ENCODE measurements at regions not wholly inside any gene's neighbourhood (a gene's known extent, or its start where the extent isn't known, plus 50 kb on each side); places are given as distances from the start of the nearest gene placed in this dataset.
"Not testable (repeated sequence)": the region's sequence is repeated elsewhere in the genome, so short reads cannot be mapped to it uniquely, and the experiment has no call there.

GRCh38 chr6:147651-148050 lies 144.6 kb upstream of the DUSP22 start:
- DNase-seq = not testable (repeated sequence)

GRCh38 chr6:148051-148984 lies 144.0 kb upstream of the DUSP22 start:
- DNase-seq = peak; percentile 98

- not testable (repeated sequence) for DNase-seq
Observed at GRCh38 chr6:150147-150546, 142.1 kb upstream of the DUSP22 start.

- not testable (repeated sequence) for DNase-seq
Observed at GRCh38 chr6:152436-152835, 139.9 kb upstream of the DUSP22 start.

- not testable (repeated sequence) for DNase-seq
Observed at GRCh38 chr6:153026-153425, 139.3 kb upstream of the DUSP22 start.

GRCh38 chr6:153867-154266 lies 138.4 kb upstream of the DUSP22 start:
- not testable (repeated sequence) for DNase-seq

GRCh38 chr6:154321-155092 lies 137.8 kb upstream of the DUSP22 start:
- DNase-seq = peak; percentile 50

GRCh38 chr6:156010-156409 lies 136.3 kb upstream of the DUSP22 start:
- DNase-seq = no peak

GRCh38 chr6:156441-157140 lies 135.7 kb upstream of the DUSP22 start:
- peak; percentile 28 for DNase-seq

- DNase-seq = peak; percentile 17
Observed at GRCh38 chr6:157176-157575, 135.1 kb upstream of the DUSP22 start.

- DNase-seq = not testable (repeated sequence)
Observed at GRCh38 chr6:161657-162056, 130.6 kb upstream of the DUSP22 start.

GRCh38 chr6:164720-165119 lies 127.6 kb upstream of the DUSP22 start:
- DNase-seq = no peak

- DNase-seq = no peak
Observed at GRCh38 chr6:165263-165662, 127.0 kb upstream of the DUSP22 start.

- no peak for DNase-seq
Observed at GRCh38 chr6:165906-166305, 126.4 kb upstream of the DUSP22 start.

- DNase-seq = no peak
Observed at GRCh38 chr6:168865-169455, 123.3 kb upstream of the DUSP22 start.

GRCh38 chr6:174036-174435 lies 118.3 kb upstream of the DUSP22 start:
- no peak for DNase-seq

- DNase-seq = no peak
Observed at GRCh38 chr6:175680-176079, 116.6 kb upstream of the DUSP22 start.

GRCh38 chr6:176766-177165 lies 115.5 kb upstream of the DUSP22 start:
- DNase-seq = no peak

- no peak for DNase-seq
Observed at GRCh38 chr6:178119-178518, 114.2 kb upstream of the DUSP22 start.

GRCh38 chr6:178929-179328 lies 113.4 kb upstream of the DUSP22 start:
- not testable (repeated sequence) for DNase-seq

- no peak for DNase-seq
Observed at GRCh38 chr6:179340-179950, 112.8 kb upstream of the DUSP22 start.

- DNase-seq = peak; percentile 30
Observed at GRCh38 chr6:180091-180694, 112.1 kb upstream of the DUSP22 start.

All from stimulated activated CD4-positive, alpha-beta T cell treated with anti-CD3 and anti-CD28 coated beads, Interleukin-1b, Interleukin-23, amount 100 ng/mL, for 48 hours (primary cell).